MM.1S (cell line): ENCODE measurements at regions not wholly inside any gene's neighbourhood (a gene's known extent, or its start where the extent isn't known, plus 50 kb on each side); places are given as distances from the start of the nearest gene placed in this dataset.

Experiments used
- CTCF ChIP-seq: fragments of 300-600 bp; sonication (generic); IDR thresholded peaks from 2 replicates; pipeline ENCODE4 v1.5.1; 2016; ENCODE audit warnings: antibody characterized with exemption, low read length, mixed read lengths
- EZH2 ChIP-seq: fragments of 300-600 bp; sonication (generic); optimal IDR thresholded peaks from 2 replicates; pipeline ENCODE3; 2017; ENCODE audit warnings: low read depth, mild to moderate bottlenecking, antibody characterized with exemption, low read length, mixed read lengths
- EZH2phosphoT487 ChIP-seq: fragments of 300-600 bp; sonication (generic); IDR thresholded peaks from 2 replicates; pipeline ENCODE4 v1.6.1; 2018; ENCODE audit warnings: antibody characterized with exemption, low read length

- TF ChIP-seq CTCF (no peak), EZH2 (no peak), EZH2phosphoT487 (no peak)
Observed at GRCh38 chr12:61860451-61860850, 399.8 kb upstream of the USP15 start.
